K562 (cell line): ENCODE measurements at regions not wholly inside any gene's neighbourhood (a gene's known extent, or its start where the extent isn't known, plus 50 kb on each side); places are given as distances from the start of the nearest gene placed in this dataset.

Source experiments
- ATF7 ChIP-seq: fragments of 450-650 bp; IDR thresholded peaks from 2 replicates; pipeline ENCODE4 v1.7.1; 2014; ENCODE audit warnings: mild to moderate bottlenecking, moderate library complexity
- CTCF ChIP-seq, 3 experiments: IDR thresholded peaks in 2 of 3; conservative IDR thresholded peaks in 1 of 3; 2 replicates each; pipeline ENCODE4 v1.5.1; 2011 to 2012; ENCODE audit warnings: low read length in 3 of 3, mild to moderate bottlenecking in 3 of 3, control low read depth in 2 of 3, improper control_type of control experiment in 1 of 3, inconsistent platforms in 1 of 3, low read depth in 1 of 3, mixed read lengths in 1 of 3, moderate library complexity in 1 of 3; ENCODE audit not compliant: insufficient read depth in 2 of 3
- SMAD3 ChIP-seq: fragments of 450-650 bp; formaldehyde crosslinking; conservative IDR thresholded peaks from 2 replicates; pipeline ENCODE4 v1.4.0; 2020; ENCODE audit warnings: mild to moderate bottlenecking
- TCF7 ChIP-seq: sonication (generic); IDR thresholded peaks from 2 replicates; pipeline ENCODE4 v1.6.1; 2016; ENCODE audit warnings: antibody characterized with exemption, borderline replicate concordance

- TF ChIP-seq SMAD3 (no peak), ATF7 (no peak), CTCF (IDR thresholded peaks at IDR 0.05 in 2 of 3, conservative IDR thresholded peaks at IDR 0.05 in 1 of 3; ENCODE audit: insufficient read depth in 2 of 3, low read depth in 1 of 3, low read length in 3 of 3) (no peak), TCF7 (no peak)
Measured at GRCh38 chr1:209196140-209196539, 387.4 kb upstream of the CAMK1G start.
